ENCODE measurements at regions not wholly inside any gene's neighbourhood (a gene's known extent, or its start where the extent isn't known, plus 50 kb on each side); places are given as distances from the start of the nearest gene placed in this dataset.

- TF ChIP-seq ZFP30 (CRISPR knock-in tag; IDR thresholded peaks at IDR 0.05): no peak
- no peak for TF ChIP-seq ZNF565 (CRISPR knock-in tag; conservative IDR thresholded peaks at IDR 0.05; ENCODE audit: low read depth)
- no peak for TF ChIP-seq PPARA (CRISPR knock-in tag; IDR thresholded peaks at IDR 0.05; ENCODE audit: borderline replicate concordance)
- no peak for TF ChIP-seq ARNTL (CRISPR knock-in tag; IDR thresholded peaks at IDR 0.05; ENCODE audit: borderline replicate concordance, low read depth)
- TF ChIP-seq ESRRG (CRISPR knock-in tag; IDR thresholded peaks at IDR 0.05): no peak
- no peak for TF ChIP-seq TCF4 (CRISPR knock-in tag; IDR thresholded peaks at IDR 0.05; ENCODE audit: borderline replicate concordance)
- TF ChIP-seq OSR1 (CRISPR knock-in tag; IDR thresholded peaks at IDR 0.05): no peak
- no peak for TF ChIP-seq PATZ1 (CRISPR knock-in tag; IDR thresholded peaks at IDR 0.05; ENCODE audit: borderline replicate concordance)
- TF ChIP-seq CREB5 (CRISPR knock-in tag; IDR thresholded peaks at IDR 0.05; ENCODE audit: low read depth): no peak
- no peak for TF ChIP-seq SNAI2 (CRISPR knock-in tag; IDR thresholded peaks at IDR 0.05)
- no peak for TF ChIP-seq ZFP3 (CRISPR knock-in tag; IDR thresholded peaks at IDR 0.05)
- no peak for TF ChIP-seq CSDC2 (CRISPR knock-in tag; IDR thresholded peaks at IDR 0.05)
- no peak for TF ChIP-seq TOX (CRISPR knock-in tag; IDR thresholded peaks at IDR 0.05; ENCODE audit: borderline replicate concordance)
- TF ChIP-seq RARB (CRISPR knock-in tag; IDR thresholded peaks at IDR 0.05): no peak
Observed at GRCh38 chr3:10721101-10721500, 94.9 kb upstream of the SLC6A11 start.
